Ishikawa (cell line): ENCODE measurements at regions not wholly inside any gene's neighbourhood (a gene's known extent, or its start where the extent isn't known, plus 50 kb on each side); places are given as distances from the start of the nearest gene placed in this dataset.

ENCODE experiments used
- CEBPB ChIP-seq: IDR thresholded peaks from 2 replicates; pipeline ENCODE4 v1.6.1; 2012
- EGR1 ChIP-seq: IDR thresholded peaks from 2 replicates; pipeline ENCODE4 v1.6.1; 2012
- EP300 ChIP-seq: IDR thresholded peaks from 2 replicates; pipeline ENCODE4 v1.6.1; 2012; ENCODE audit warnings: borderline replicate concordance
- FOXM1 ChIP-seq: IDR thresholded peaks from 2 replicates; pipeline ENCODE4 v1.6.1; 2012; ENCODE audit warnings: low read depth, borderline replicate concordance
- MAX ChIP-seq: IDR thresholded peaks from 2 replicates; pipeline ENCODE4 v1.6.1; 2012
- RAD21 ChIP-seq: IDR thresholded peaks from 2 replicates; pipeline ENCODE4 v1.6.1; 2012; ENCODE audit warnings: low read depth
- REST ChIP-seq: IDR thresholded peaks from 2 replicates; pipeline ENCODE4 v1.6.1; 2012; ENCODE audit warnings: low read depth, mild to moderate bottlenecking
- TAF1 ChIP-seq: IDR thresholded peaks from 2 replicates; pipeline ENCODE4 v1.6.1; 2012; ENCODE audit warnings: low read depth, mild to moderate bottlenecking
- TEAD4 ChIP-seq: IDR thresholded peaks from 2 replicates; pipeline ENCODE4 v1.6.1; 2012
- USF1 ChIP-seq: IDR thresholded peaks from 2 replicates; pipeline ENCODE4 v1.6.1; 2012
- ZBTB7A ChIP-seq: IDR thresholded peaks from 2 replicates; pipeline ENCODE4 v1.6.1; 2012; ENCODE audit warnings: low read depth

- no peak for TF ChIP-seq CEBPB
- no peak for TF ChIP-seq EP300
- TF ChIP-seq TAF1 = no peak
- peak; percentile 31; the same call in 1 of the 2 replicates for TF ChIP-seq RAD21
- no peak for TF ChIP-seq FOXM1
- TF ChIP-seq REST = no peak
- no peak for TF ChIP-seq USF1
- no peak for TF ChIP-seq TEAD4
- TF ChIP-seq MAX = no peak
- TF ChIP-seq EGR1 = no peak
- no peak for TF ChIP-seq ZBTB7A
Measured at GRCh38 chr5:56303511-56303910, 70.4 kb upstream of the ANKRD55 start.
